Fibroblast of gingiva (primary cell): ENCODE measurements at regions not wholly inside any gene's neighbourhood (a gene's known extent, or its start where the extent isn't known, plus 50 kb on each side); places are given as distances from the start of the nearest gene placed in this dataset.
"Not testable (repeated sequence)": the region's sequence is repeated elsewhere in the genome, so short reads cannot be mapped to it uniquely, and the experiment has no call there.

ENCODE experiments used
- DNase-seq: peaks from one replicate; pipeline ENCODE4 v3.0.0-alpha.2; 2011; ENCODE audit warnings: low read depth

- DNase-seq = no peak
These were observed 460.0 kb upstream of the ZNF507 start for GRCh38 chr19:31885280-31885853.

GRCh38 chr19:31890230-31890629 is 455.2 kb upstream of the ZNF507 start:
- no peak for DNase-seq

- no peak for DNase-seq
These were observed 453.4 kb upstream of the ZNF507 start for GRCh38 chr19:31892060-31892459.

GRCh38 chr19:31893491-31893890 is 451.9 kb upstream of the ZNF507 start:
- DNase-seq = not testable (repeated sequence)

- no peak for DNase-seq
These were observed 451.0 kb upstream of the ZNF507 start for GRCh38 chr19:31894451-31894850.

- no peak for DNase-seq
These were observed 448.1 kb upstream of the ZNF507 start for GRCh38 chr19:31897292-31897691.

- no peak for DNase-seq
These were observed 444.4 kb upstream of the ZNF507 start for GRCh38 chr19:31900991-31901390.

- DNase-seq = no peak
These were observed 442.6 kb upstream of the ZNF507 start for GRCh38 chr19:31902821-31903220.

GRCh38 chr19:31903979-31904378 is 441.4 kb upstream of the ZNF507 start:
- no peak for DNase-seq

- DNase-seq = no peak
These were observed 439.1 kb upstream of the ZNF507 start for GRCh38 chr19:31906111-31906871.

- DNase-seq = no peak
These were observed 437.7 kb upstream of the ZNF507 start for GRCh38 chr19:31907661-31908060.

- DNase-seq = no peak
These were observed 437.3 kb upstream of the ZNF507 start for GRCh38 chr19:31908080-31908479.

GRCh38 chr19:31908496-31909225 is 436.7 kb upstream of the ZNF507 start:
- no peak for DNase-seq

GRCh38 chr19:31910224-31910623 is 435.2 kb upstream of the ZNF507 start:
- DNase-seq = no peak

GRCh38 chr19:31911577-31911976 is 433.8 kb upstream of the ZNF507 start:
- DNase-seq = no peak

GRCh38 chr19:31913103-31913661 is 432.2 kb upstream of the ZNF507 start:
- no peak for DNase-seq

GRCh38 chr19:31930401-31930800 is 415.0 kb upstream of the ZNF507 start:
- no peak for DNase-seq

- no peak for DNase-seq
These were observed 407.4 kb upstream of the ZNF507 start for GRCh38 chr19:31937983-31938382.

GRCh38 chr19:31938675-31939074 is 406.7 kb upstream of the ZNF507 start:
- no peak for DNase-seq

- no peak for DNase-seq
These were observed 405.0 kb upstream of the ZNF507 start for GRCh38 chr19:31940396-31940795.

- no peak for DNase-seq
These were observed 402.2 kb upstream of the ZNF507 start for GRCh38 chr19:31943191-31943661.

- no peak for DNase-seq
These were observed 401.6 kb upstream of the ZNF507 start for GRCh38 chr19:31943778-31944177.

GRCh38 chr19:31944326-31944725 is 401.1 kb upstream of the ZNF507 start:
- DNase-seq = no peak
